Cerebellar nuclear complex (tissue), 1 donor: ENCODE measurements at regions not wholly inside any gene's neighbourhood (a gene's known extent, or its start where the extent isn't known, plus 50 kb on each side); places are given as distances from the start of the nearest gene placed in this dataset.

Experiments used
- DNase-seq, 2 experiments: peaks; one replicate each; lab custom pipeline; 2025; lab: John Stamatoyannopoulos, UW

- DNase-seq: no peak
These were observed 56.1 kb downstream of the BTG1 start for GRCh38 chr12:92089559-92089958.

DNA sequence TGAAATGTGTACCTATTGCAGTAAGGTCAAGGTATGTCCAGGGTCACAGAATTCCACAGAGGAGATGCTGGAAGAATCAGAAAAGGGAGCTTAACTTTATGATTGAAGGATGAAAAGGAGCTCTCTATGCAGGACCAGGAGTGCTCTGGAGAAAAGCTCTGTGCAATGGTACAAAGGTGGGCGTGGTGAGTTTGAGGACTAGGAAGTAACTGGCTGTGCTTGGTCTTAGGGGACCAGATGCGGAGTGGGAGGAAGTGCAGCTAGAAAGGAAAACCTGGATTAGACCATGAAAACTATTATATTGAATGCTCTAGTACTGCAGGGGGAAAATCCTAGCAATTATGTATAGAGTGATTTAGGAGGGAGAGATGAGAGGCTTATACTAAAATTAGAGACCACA is 56.8 kb downstream of the BTG1 start:
- no peak for DNase-seq

GRCh38 chr12:92085736-92086040 is 60.0 kb downstream of the BTG1 start:
- DNase-seq: no peak

DNA sequence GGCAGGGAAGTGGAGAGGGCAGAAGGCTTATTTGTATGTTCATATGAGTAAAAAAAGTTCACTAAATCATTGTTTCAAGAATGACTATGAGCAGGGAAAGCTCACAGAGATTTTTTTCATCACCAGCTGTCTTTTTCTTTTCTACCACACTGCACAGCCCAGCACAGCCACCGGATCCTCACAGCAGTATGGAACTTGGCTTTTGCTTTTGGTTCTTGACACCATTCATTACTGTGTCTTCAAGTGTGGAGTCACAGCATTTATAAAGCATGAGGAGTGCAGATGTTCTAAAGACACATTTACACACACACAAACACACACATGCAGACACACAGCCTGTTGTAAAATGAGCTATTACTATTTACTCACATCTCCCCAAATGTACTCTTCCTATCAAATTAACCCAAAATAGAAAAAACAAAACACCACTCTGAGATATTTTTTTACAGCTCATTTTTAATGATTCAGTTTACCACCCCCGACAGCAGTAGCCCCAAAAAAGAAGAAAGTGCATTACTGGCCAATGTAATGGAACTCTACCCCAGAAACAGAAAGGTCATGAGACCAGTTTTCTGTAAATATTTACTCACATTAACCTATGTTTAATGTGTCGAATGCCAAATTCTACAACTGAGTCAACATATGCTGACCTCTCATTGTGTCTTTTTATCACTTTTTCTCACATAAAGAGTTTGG is 60.5 kb downstream of the BTG1 start:
- no peak for DNase-seq

GRCh38 chr12:92080911-92081285 is 64.7 kb downstream of the BTG1 start:
- DNase-seq: no peak

- DNase-seq: no peak
These were observed 66.6 kb downstream of the BTG1 start for GRCh38 chr12:92079054-92079385.

GRCh38 chr12:92078167-92079053 is 67.2 kb downstream of the BTG1 start:
- no peak for DNase-seq

DNA sequence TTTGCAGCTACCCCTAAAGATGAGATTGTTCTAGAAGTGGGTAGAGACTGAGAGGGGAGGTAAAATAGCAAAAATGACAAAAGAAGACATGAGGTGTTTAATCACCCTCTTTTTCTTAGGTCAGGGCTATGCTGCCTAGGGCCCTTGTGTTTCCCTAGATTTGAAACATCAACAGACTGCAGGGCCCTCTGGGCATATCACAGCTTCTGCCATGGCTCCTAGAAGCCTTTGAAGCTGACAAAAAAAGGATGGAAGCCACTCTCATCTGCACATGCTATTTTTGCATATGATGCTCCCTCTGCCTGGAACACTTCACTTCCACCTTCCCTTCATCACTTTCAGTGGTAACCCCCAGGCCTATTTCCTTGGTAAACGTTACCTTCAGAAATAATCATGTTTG is 68.1 kb downstream of the BTG1 start:
- DNase-seq: no peak

GRCh38 chr12:92076101-92076500 is 69.5 kb downstream of the BTG1 start:
- DNase-seq: no peak

GRCh38 chr12:92075425-92075914 is 70.2 kb downstream of the BTG1 start:
- peak; percentile 42 to 76 for DNase-seq

DNA sequence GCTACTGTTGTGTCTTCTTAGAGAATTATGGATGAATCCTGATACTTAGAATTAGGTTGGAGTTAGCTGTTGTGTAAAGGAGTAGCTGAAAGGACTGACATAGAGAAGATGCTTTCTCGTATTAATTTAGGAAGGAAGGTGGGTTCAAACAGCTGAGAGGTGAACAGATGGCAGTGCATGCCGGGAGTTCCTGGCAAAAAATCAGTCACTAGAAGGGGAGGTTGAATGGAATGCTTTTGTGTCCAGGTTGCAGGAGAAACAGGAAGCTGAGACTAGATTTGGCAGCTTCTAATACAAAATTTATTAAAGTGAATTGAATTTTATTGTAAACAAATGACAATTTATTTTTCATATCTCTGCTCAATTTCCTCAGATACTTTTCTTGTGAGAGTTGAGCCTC is 70.8 kb downstream of the BTG1 start:
- peak; percentile 6 to 60 for DNase-seq

DNA sequence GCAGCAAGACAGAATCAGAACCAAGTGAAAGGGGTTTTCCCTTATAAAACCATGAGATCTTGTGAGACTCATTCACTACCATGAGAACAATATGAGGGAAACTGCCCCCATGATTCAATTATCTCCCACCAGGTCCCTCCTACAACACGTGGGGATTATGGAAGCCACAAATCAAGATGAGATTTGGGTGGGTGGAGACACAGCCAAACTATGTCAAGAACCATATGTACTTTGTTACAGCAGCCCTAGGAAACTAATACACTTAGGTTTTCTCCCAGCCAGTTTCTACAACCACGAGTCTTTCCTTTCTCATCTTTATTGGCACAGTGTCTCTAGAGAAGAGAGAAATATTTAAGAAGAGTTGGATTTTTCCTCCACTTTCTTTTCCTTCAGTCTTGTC is 72.6 kb downstream of the BTG1 start:
- no peak for DNase-seq

DNA sequence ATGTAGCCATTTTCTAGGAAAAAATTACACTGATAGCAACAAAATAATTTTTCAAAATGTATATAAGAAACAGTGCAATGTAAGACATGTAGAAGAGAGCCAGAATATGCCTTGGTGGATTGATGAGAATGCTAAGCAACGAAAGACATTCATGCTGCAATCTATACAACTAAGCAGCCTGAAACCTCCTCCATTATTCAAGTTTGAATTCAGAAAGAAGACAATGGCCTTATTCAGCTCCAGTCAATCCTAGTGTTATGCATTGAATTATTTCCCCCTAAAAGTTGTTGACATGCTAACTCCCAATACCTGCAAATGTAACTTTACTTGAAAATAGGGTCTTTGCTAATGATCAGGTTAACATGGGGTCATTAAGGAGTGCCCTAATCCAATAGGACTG is 73.5 kb downstream of the BTG1 start:
- DNase-seq: no peak

GRCh38 chr12:92070864-92071445 is 74.7 kb downstream of the BTG1 start:
- no peak for DNase-seq

DNA sequence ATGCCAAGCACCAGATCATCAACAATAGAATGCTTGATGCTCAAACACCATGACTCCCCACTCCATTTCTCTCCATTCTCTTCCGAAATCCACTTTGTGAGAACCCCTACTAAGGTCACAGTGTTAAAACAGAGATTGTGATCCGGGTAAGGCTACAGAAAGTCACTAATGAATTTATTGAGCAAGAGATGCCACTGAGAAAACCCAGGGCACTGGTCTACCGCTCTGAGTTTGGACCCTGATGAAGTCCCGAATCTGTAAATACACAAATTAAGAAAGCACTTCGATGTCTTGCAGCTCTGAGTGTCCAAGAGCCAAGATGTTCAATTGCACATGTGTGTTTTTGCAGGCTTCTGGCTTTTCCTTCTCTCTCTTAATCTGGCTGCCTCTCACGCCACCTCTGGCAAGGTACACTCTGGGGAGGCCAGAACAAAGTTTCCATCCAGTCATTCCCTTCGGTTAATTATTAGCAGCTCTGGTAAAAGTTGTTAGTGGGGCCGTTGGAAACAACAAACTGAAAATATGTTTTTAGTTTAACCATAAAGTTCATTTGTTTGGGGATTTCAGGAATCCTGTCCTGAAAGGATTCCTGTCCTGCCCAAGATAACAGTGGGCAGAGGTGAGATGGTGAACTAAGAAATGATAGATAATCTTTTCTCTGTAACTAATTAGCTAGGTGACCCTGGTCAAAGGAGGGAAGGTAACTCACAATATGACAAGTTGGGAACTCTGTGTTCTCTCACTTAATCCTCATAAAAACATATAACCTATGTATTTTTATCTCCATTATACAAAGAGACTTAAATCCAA is 75.4 kb downstream of the BTG1 start:
- DNase-seq: no peak

DNA sequence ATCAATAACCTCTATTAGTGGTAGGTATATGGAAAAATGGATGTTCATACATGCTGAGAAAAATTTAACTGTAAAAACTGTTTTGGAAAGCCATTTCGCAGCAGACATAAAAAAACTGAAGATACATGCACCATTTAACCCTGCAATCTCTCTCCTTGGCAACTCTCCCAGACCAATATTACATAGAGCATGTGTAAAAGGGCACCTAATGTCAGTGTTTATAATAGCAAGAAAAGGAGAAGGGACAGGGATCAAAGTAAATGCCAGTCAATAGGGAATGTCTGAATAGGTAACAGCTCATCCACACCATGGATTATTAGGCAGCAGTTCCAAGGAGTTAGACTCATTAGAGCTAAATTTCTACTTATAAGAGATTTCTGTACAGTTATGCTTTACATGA is 77.2 kb downstream of the BTG1 start:
- no peak for DNase-seq

GRCh38 chr12:92065639-92066038 is 80.0 kb downstream of the BTG1 start:
- no peak for DNase-seq

GRCh38 chr12:92065018-92065499 is 80.6 kb downstream of the BTG1 start:
- DNase-seq: no peak

GRCh38 chr12:92064422-92064821 is 81.2 kb downstream of the BTG1 start:
- no peak for DNase-seq

GRCh38 chr12:92063641-92064040 is 82.0 kb downstream of the BTG1 start:
- peak; percentile 41 to 86 for DNase-seq

- DNase-seq: no peak
These were observed 82.8 kb downstream of the BTG1 start for GRCh38 chr12:92062539-92063493.
